BLaER1 treated with 17β-estradiol and CSF1 and Interleukin-3, amounts not matched to agents 10 nM and 100 nM (cell line): ENCODE measurements at regions not wholly inside any gene's neighbourhood (a gene's known extent, or its start where the extent isn't known, plus 50 kb on each side); places are given as distances from the start of the nearest gene placed in this dataset.

ENCODE experiments used
- H3K27ac ChIP-seq, 11 experiments: shearing (Covaris generic); formaldehyde crosslinking; 2 replicates each; pipeline ENCODE4 v1.8.1; 2022
- H3K27me3 ChIP-seq, 11 experiments: shearing (Covaris generic); formaldehyde crosslinking; 2 replicates each; pipeline ENCODE4 v1.8.1; 2022
- H3K36me3 ChIP-seq, 11 experiments: shearing (Covaris generic); formaldehyde crosslinking; 2 replicates each; pipeline ENCODE4 v1.8.1; 2022
- H3K4me1 ChIP-seq, 10 experiments: shearing (Covaris generic); formaldehyde crosslinking; 2 replicates each; pipeline ENCODE4 v1.8.1; 2022
- H3K4me2 ChIP-seq, 11 experiments: shearing (Covaris generic); formaldehyde crosslinking; 2 replicates each; pipeline ENCODE4 v1.8.1; 2022
- H3K4me3 ChIP-seq, 10 experiments: shearing (Covaris generic); formaldehyde crosslinking; 2 replicates each; pipeline ENCODE4 v1.8.1; 2022
- H3K9ac ChIP-seq, 11 experiments: shearing (Covaris generic); formaldehyde crosslinking; 2 replicates each; pipeline ENCODE4 v1.8.1; 2022
- H3K9me3 ChIP-seq, 11 experiments: shearing (Covaris generic); formaldehyde crosslinking; replicated peaks in 1 of 11; 2 replicates each; pipeline ENCODE4 v1.8.1; 2022
- H4K20me1 ChIP-seq, 11 experiments: shearing (Covaris generic); formaldehyde crosslinking; 2 replicates each; pipeline ENCODE4 v1.8.1; 2022
- Cebpa-rat ChIP-seq, 11 experiments: shearing (Covaris generic); IDR thresholded peaks; 2 replicates each; pipeline ENCODE4 v1.8.1; 2022

- no peak overlapping the region for H3K4me3 ChIP-seq
- H3K27me3 ChIP-seq: no peaks in the 10 kb centered on the region
- H4K20me1 ChIP-seq: peaks cover 0 to 100% (median 34%) of the 10 kb centered on the region in 11 experiments; a peak in 12 of 22 replicates
- peaks cover 0 to 73% (median 18%) of the 10 kb centered on the region in 11 experiments; a peak in 14 of 22 replicates for H3K36me3 ChIP-seq
- peak overlapping the region; percentile 4 to 64 (median 50); a peak in 18 of 22 replicates for H3K4me2 ChIP-seq
- no peak overlapping the region for H3K9ac ChIP-seq
- H3K27ac ChIP-seq: no peak overlapping the region
- peaks cover 14 to 66% (median 17%) of the 10 kb centered on the region in 10 experiments for H3K4me1 ChIP-seq
- no peak for TF ChIP-seq Cebpa-rat (IDR thresholded peaks at IDR 0.05)
- peaks cover 0 to 11% (median 0%) of the 10 kb centered on the region in 11 experiments; a peak in 2 of 22 replicates for H3K9me3 ChIP-seq
Measured at GRCh38 chr14:71592361-71592760, 339.9 kb upstream of the RGS6 start.

- Histone ChIP-seq H3K27me3 (no peaks in the 10 kb centered on the region), H3K27ac (no peak overlapping the region), H3K9me3 (peaks cover 0 to 10% (median 5%) of the 10 kb centered on the region in 11 experiments; a peak in 8 of 22 replicates), H3K9ac (no peak overlapping the region), H3K4me3 (no peak overlapping the region), H3K4me1 (peaks cover 20 to 58% (median 25%) of the 10 kb centered on the region in 10 experiments), H4K20me1 (peaks cover 0 to 100% (median 34%) of the 10 kb centered on the region in 11 experiments; a peak in 12 of 22 replicates), H3K4me2 (no peak overlapping the region), H3K36me3 (peaks cover 0 to 74% (median 7%) of the 10 kb centered on the region in 11 experiments; a peak in 12 of 22 replicates)
- TF ChIP-seq Cebpa-rat (IDR thresholded peaks at IDR 0.05): no peak
Measured at GRCh38 chr14:71593966-71594365, 338.3 kb upstream of the RGS6 start.

- Histone ChIP-seq H3K4me3 (no peak overlapping the region), H3K27me3 (no peaks in the 10 kb centered on the region), H3K27ac (no peak overlapping the region), H4K20me1 (peaks cover 0 to 95% (median 34%) of the 10 kb centered on the region in 11 experiments; a peak in 12 of 22 replicates), H3K4me1 (peaks cover 20 to 51% (median 25%) of the 10 kb centered on the region in 10 experiments), H3K36me3 (peaks cover 0 to 80% (median 14%) of the 10 kb centered on the region in 11 experiments; a peak in 12 of 22 replicates), H3K4me2 (peak overlapping the region in 1 of 11 experiments; percentile 22; a peak in 1 of 22 replicates), H3K9me3 (peaks cover 6 to 17% (median 13%) of the 10 kb centered on the region in 11 experiments; a peak in 20 of 22 replicates), H3K9ac (no peak overlapping the region)
- TF ChIP-seq Cebpa-rat (IDR thresholded peaks at IDR 0.05): no peak
Measured at GRCh38 chr14:71594821-71595220, 337.4 kb upstream of the RGS6 start.

GRCh38 chr14:71595441-71595840 is 336.8 kb upstream of the RGS6 start:
- no peak for TF ChIP-seq Cebpa-rat (IDR thresholded peaks at IDR 0.05)
- Histone ChIP-seq H3K27ac (no peak overlapping the region), H3K4me2 (no peak overlapping the region), H3K27me3 (no peaks in the 10 kb centered on the region), H3K36me3 (peaks cover 0 to 82% (median 16%) of the 10 kb centered on the region in 11 experiments; a peak in 14 of 22 replicates), H3K4me3 (no peak overlapping the region), H3K9me3 (peaks cover 12 to 24% (median 19%) of the 10 kb centered on the region in 11 experiments), H3K9ac (no peak overlapping the region), H4K20me1 (peaks cover 0 to 96% (median 34%) of the 10 kb centered on the region in 11 experiments; a peak in 12 of 22 replicates), H3K4me1 (peaks cover 20 to 46% (median 25%) of the 10 kb centered on the region in 10 experiments)

GRCh38 chr14:71597287-71597920 is 334.8 kb upstream of the RGS6 start:
- Histone ChIP-seq H3K36me3 (peaks cover 0 to 78% (median 16%) of the 10 kb centered on the region in 11 experiments; a peak in 14 of 22 replicates), H3K9ac (no peak overlapping the region), H3K4me3 (no peak overlapping the region), H4K20me1 (peaks cover 0 to 96% (median 29%) of the 10 kb centered on the region in 11 experiments; a peak in 12 of 22 replicates), H3K4me2 (peak overlapping the region; percentile 23 to 68 (median 53)), H3K27me3 (no peaks in the 10 kb centered on the region), H3K4me1 (peaks cover 14 to 26% (median 16%) of the 10 kb centered on the region in 10 experiments), H3K9me3 (peaks cover 19 to 35% (median 26%) of the 10 kb centered on the region in 11 experiments), H3K27ac (peak overlapping the region in 2 of 11 experiments; percentile 1 to 44; a peak in 1 of 22 replicates)
- TF ChIP-seq Cebpa-rat (IDR thresholded peaks at IDR 0.05): no peak

GRCh38 chr14:71597955-71598660 is 334.1 kb upstream of the RGS6 start:
- Histone ChIP-seq H3K9ac (no peak overlapping the region), H3K4me2 (peak overlapping the region; percentile 23 to 68 (median 53)), H3K4me3 (no peak overlapping the region), H3K4me1 (peaks cover 11 to 22% (median 13%) of the 10 kb centered on the region in 10 experiments), H3K36me3 (peaks cover 0 to 80% (median 16%) of the 10 kb centered on the region in 11 experiments; a peak in 14 of 22 replicates), H3K9me3 (peaks cover 20 to 35% (median 26%) of the 10 kb centered on the region in 11 experiments), H3K27ac (peak overlapping the region in 1 of 11 experiments; percentile 44; a peak in 1 of 22 replicates), H3K27me3 (no peaks in the 10 kb centered on the region), H4K20me1 (peaks cover 0 to 96% (median 23%) of the 10 kb centered on the region in 11 experiments; a peak in 12 of 22 replicates)
- TF ChIP-seq Cebpa-rat (IDR thresholded peaks at IDR 0.05): no peak

GRCh38 chr14:71600309-71600708 is 331.9 kb upstream of the RGS6 start:
- no peak for TF ChIP-seq Cebpa-rat (IDR thresholded peaks at IDR 0.05)
- Histone ChIP-seq H3K36me3 (peaks cover 0 to 78% (median 21%) of the 10 kb centered on the region in 11 experiments; a peak in 13 of 22 replicates), H3K9ac (no peak overlapping the region), H3K9me3 (peaks cover 28 to 47% (median 41%) of the 10 kb centered on the region in 11 experiments), H3K27me3 (no peaks in the 10 kb centered on the region), H3K4me3 (no peak overlapping the region), H3K4me1 (peaks cover 11 to 22% (median 13%) of the 10 kb centered on the region in 10 experiments), H3K4me2 (no peak overlapping the region), H3K27ac (no peak overlapping the region), H4K20me1 (peaks cover 0 to 94% (median 10%) of the 10 kb centered on the region in 11 experiments; a peak in 10 of 22 replicates)

GRCh38 chr14:71602524-71602923 is 329.7 kb upstream of the RGS6 start:
- peaks cover 7 to 17% (median 10%) of the 10 kb centered on the region in 10 experiments for H3K4me1 ChIP-seq
- TF ChIP-seq Cebpa-rat (IDR thresholded peaks at IDR 0.05): no peak

More at GRCh38 chr14:71602524-71602923, 329.7 kb upstream of the RGS6 start:
- Histone ChIP-seq H3K36me3 (peaks cover 0 to 76% (median 14%) of the 10 kb centered on the region in 11 experiments; a peak in 14 of 22 replicates), H3K27ac (no peak overlapping the region), H3K9me3 (peaks cover 29 to 53% (median 48%) of the 10 kb centered on the region in 11 experiments), H3K9ac (no peak overlapping the region), H4K20me1 (peaks cover 0 to 94% (median 13%) of the 10 kb centered on the region in 11 experiments; a peak in 13 of 22 replicates), H3K4me3 (no peak overlapping the region), H3K4me2 (no peak overlapping the region), H3K27me3 (no peaks in the 10 kb centered on the region)
